ENCODE measurements at regions not wholly inside any gene's neighbourhood (a gene's known extent, or its start where the extent isn't known, plus 50 kb on each side); places are given as distances from the start of the nearest gene placed in this dataset.

- TF ChIP-seq CTCF (conservative IDR thresholded peaks at IDR 0.05; ENCODE audit: low read depth in 2 of 2): no peak
- TF ChIP-seq EZH2 (IDR thresholded peaks at IDR 0.05; ENCODE audit: low read depth, unreplicated experiment): no peak
- no peak for TF ChIP-seq POLR2AphosphoS5 (IDR thresholded peaks at IDR 0.05; ENCODE audit: low read depth)
- no peak for TF ChIP-seq JUNB (IDR thresholded peaks at IDR 0.05; ENCODE audit: unreplicated experiment)
- TF ChIP-seq EZH2phosphoT487 (IDR thresholded peaks at IDR 0.05; ENCODE audit: unreplicated experiment): no peak
- TF ChIP-seq REST (IDR thresholded peaks at IDR 0.05; ENCODE audit: unreplicated experiment): no peak
- TF ChIP-seq NANOG (IDR thresholded peaks at IDR 0.05; ENCODE audit: borderline replicate concordance): no peak
- TF ChIP-seq ETS1 (IDR thresholded peaks at IDR 0.05): no peak
Measured at GRCh38 chr11:17145972-17146371, 61.8 kb downstream of the PIK3C2A start.
